HL-60 (cell line): ENCODE measurements at regions not wholly inside any gene's neighbourhood (a gene's known extent, or its start where the extent isn't known, plus 50 kb on each side); places are given as distances from the start of the nearest gene placed in this dataset.

ENCODE experiments used
- POLR2AphosphoS5 ChIP-seq: IDR thresholded peaks from 2 replicates; pipeline ENCODE4 v1.6.1; 2012; ENCODE audit warnings: low read depth
- SPI1 ChIP-seq: IDR thresholded peaks from 2 replicates; pipeline ENCODE4 v1.6.1; 2012; ENCODE audit warnings: low read depth, mild to moderate bottlenecking, borderline replicate concordance
- TF ChIP-seq, protein P1 (sequence below): IDR thresholded peaks from one replicate; pipeline ENCODE4 v1.5.1; 2011; ENCODE audit warnings: low read length, control low read depth, inconsistent platforms; ENCODE audit not compliant: insufficient read depth
- TF ChIP-seq, protein P2 (sequence below): IDR thresholded peaks from 2 replicates; pipeline ENCODE4 v1.6.1; 2012; ENCODE audit warnings: low read depth; ENCODE audit not compliant: insufficient replicate concordance

DNA sequence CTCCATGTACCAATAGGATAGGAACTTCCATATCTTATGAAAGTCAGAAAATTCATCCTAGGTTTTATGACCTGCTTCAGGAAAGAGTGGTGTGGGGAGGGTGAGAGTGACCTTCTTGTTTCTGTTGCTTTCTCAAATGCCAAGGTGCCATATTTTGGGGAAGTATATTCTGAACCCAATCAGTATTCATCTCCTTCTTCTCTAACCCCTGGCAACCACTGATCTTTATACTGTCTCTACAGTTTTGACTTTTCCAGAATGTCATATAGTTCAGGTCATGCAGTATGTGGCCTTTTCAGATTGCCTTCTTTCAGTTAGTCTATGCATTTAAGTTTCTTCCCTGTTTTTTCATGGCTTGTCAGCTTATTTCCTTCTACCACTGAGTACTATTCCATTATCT, 321.4 kb upstream of the SEMA6A start:
- TF ChIP-seq POLR2AphosphoS5 (no peak), SPI1 (no peak)
- TF ChIP-seq, protein P1, sequence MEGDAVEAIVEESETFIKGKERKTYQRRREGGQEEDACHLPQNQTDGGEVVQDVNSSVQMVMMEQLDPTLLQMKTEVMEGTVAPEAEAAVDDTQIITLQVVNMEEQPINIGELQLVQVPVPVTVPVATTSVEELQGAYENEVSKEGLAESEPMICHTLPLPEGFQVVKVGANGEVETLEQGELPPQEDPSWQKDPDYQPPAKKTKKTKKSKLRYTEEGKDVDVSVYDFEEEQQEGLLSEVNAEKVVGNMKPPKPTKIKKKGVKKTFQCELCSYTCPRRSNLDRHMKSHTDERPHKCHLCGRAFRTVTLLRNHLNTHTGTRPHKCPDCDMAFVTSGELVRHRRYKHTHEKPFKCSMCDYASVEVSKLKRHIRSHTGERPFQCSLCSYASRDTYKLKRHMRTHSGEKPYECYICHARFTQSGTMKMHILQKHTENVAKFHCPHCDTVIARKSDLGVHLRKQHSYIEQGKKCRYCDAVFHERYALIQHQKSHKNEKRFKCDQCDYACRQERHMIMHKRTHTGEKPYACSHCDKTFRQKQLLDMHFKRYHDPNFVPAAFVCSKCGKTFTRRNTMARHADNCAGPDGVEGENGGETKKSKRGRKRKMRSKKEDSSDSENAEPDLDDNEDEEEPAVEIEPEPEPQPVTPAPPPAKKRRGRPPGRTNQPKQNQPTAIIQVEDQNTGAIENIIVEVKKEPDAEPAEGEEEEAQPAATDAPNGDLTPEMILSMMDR, result no peak
- TF ChIP-seq, protein P2, sequence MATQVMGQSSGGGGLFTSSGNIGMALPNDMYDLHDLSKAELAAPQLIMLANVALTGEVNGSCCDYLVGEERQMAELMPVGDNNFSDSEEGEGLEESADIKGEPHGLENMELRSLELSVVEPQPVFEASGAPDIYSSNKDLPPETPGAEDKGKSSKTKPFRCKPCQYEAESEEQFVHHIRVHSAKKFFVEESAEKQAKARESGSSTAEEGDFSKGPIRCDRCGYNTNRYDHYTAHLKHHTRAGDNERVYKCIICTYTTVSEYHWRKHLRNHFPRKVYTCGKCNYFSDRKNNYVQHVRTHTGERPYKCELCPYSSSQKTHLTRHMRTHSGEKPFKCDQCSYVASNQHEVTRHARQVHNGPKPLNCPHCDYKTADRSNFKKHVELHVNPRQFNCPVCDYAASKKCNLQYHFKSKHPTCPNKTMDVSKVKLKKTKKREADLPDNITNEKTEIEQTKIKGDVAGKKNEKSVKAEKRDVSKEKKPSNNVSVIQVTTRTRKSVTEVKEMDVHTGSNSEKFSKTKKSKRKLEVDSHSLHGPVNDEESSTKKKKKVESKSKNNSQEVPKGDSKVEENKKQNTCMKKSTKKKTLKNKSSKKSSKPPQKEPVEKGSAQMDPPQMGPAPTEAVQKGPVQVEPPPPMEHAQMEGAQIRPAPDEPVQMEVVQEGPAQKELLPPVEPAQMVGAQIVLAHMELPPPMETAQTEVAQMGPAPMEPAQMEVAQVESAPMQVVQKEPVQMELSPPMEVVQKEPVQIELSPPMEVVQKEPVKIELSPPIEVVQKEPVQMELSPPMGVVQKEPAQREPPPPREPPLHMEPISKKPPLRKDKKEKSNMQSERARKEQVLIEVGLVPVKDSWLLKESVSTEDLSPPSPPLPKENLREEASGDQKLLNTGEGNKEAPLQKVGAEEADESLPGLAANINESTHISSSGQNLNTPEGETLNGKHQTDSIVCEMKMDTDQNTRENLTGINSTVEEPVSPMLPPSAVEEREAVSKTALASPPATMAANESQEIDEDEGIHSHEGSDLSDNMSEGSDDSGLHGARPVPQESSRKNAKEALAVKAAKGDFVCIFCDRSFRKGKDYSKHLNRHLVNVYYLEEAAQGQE, result no peak
